Mesodermal cell (in vitro differentiated cells): ENCODE measurements at regions not wholly inside any gene's neighbourhood (a gene's known extent, or its start where the extent isn't known, plus 50 kb on each side); places are given as distances from the start of the nearest gene placed in this dataset.
"Not testable (repeated sequence)": the region's sequence is repeated elsewhere in the genome, so short reads cannot be mapped to it uniquely, and the experiment has no call there.

Experiments used
- H3K27ac ChIP-seq: 2 replicates; pipeline ENCODE4 v1.7.0; 2013; ENCODE audit warnings: mild to moderate bottlenecking, low read depth, low read length, moderate library complexity; ENCODE audit not compliant: severe bottlenecking
- H3K36me3 ChIP-seq: 2 replicates; pipeline ENCODE4 v1.7.1; 2013; ENCODE audit warnings: mild to moderate bottlenecking, low read length, moderate library complexity; ENCODE audit not compliant: control insufficient read depth, insufficient read depth
- H3K4me1 ChIP-seq: one replicate; pipeline ENCODE4 v1.7.1; 2013; ENCODE audit warnings: mild to moderate bottlenecking, low read length; ENCODE audit not compliant: insufficient read depth, control insufficient read depth, poor library complexity, severe bottlenecking
- H3K4me3 ChIP-seq: 2 replicates; pipeline ENCODE4 v1.7.0; 2013; ENCODE audit warnings: low read length, control low read depth, mild to moderate bottlenecking; ENCODE audit not compliant: insufficient read depth, poor library complexity, severe bottlenecking; ENCODE audit errors: extremely low read depth
- H3K9me3 ChIP-seq: 2 replicates; pipeline ENCODE4 v1.7.1; 2013; ENCODE audit warnings: mild to moderate bottlenecking, low read length, moderate library complexity; ENCODE audit not compliant: control insufficient read depth
- WGBS, 2 experiments: methylation state at CpG; one replicate each; pipeline ENCODE4 v1.1.5; 2013; ENCODE audit warnings: missing lambda C conversion rate in 2 of 2; ENCODE audit not compliant: insufficient coverage in 2 of 2; 5-methylcytosine and 5-hydroxymethylcytosine counted together

DNA sequence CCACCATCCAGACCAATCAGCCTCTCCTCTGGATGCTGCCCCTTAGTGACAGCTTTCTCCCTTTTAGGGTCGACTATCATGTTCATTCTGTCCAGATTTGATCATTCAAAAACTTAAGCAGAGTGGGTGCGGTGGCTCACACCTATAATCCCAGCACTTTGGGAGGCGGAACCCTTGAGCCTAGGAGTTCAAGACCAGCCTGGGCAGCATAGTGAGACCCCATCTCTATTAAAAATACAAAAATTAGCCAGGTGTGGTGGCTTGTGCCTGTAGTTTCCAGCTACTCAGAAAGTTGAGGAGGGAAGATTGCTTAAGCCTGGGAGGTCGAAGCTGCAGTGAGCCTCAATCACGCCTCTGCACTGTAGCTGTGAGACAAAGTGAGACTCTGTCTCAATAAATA, 68.3 kb upstream of the ZCCHC2 start:
- H3K27ac ChIP-seq = no peak overlapping the region
- no peak overlapping the region for H3K4me3 ChIP-seq
- 73 to 94% methylated on average over 3 to 4 of the region's 5 CpGs for WGBS, 2 experiments
- H3K36me3 ChIP-seq = no peaks in the 10 kb centered on the region
- peaks cover 12% of the 10 kb centered on the region for H3K4me1 ChIP-seq
- no peaks in the 10 kb centered on the region for H3K9me3 ChIP-seq

DNA sequence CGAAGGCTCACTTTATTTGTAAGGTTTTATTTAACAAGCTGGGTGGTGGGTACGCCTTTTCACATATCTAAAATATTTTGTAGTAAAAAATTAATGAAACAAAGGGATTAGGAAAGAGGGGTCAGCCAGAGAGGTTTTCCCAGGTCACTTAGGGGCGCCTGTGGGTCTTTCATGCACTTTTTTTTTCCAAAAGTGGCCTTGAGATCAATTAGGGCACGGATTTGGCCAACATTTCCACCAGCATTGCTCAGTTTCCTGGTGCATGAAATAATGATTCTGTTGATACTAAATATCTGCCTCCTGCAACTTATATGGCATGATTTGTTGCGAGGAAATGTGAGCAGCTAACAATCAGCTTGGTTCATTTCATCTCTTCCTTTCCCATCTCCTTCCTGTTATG, 67.6 kb upstream of the ZCCHC2 start:
- H3K27ac ChIP-seq = no peak overlapping the region
- WGBS, 2 experiments = 60 to 80% methylated on average over 1 of the region's 5 CpGs
- peaks cover 9% of the 10 kb centered on the region for H3K4me1 ChIP-seq

DNA sequence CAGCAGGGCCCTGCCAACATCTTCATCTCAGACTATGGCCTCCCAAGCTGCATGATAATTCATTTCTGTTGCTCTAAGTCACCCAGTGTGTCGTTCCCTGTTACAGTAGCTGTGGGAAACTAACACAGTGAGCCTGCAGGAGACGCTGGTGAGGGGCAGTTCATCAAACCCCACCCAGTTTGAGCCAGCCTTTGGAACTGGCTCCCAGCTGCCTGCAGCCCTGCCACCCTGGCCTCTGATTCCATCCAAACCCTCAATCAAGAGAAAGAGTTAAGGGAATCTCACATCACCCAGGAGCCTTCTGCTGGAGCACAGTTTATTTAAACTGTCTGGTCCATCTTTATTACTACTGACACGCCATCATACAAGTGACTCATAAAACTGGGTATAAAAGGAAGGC, 64.9 kb upstream of the ZCCHC2 start:
- no peaks in the 10 kb centered on the region for H3K9me3 ChIP-seq
- H3K36me3 ChIP-seq = no peaks in the 10 kb centered on the region
- H3K27ac ChIP-seq = no peak overlapping the region
- H3K4me3 ChIP-seq = no peak overlapping the region
- 60 to 68% methylated on average over 1 to 2 of the region's 3 CpGs for WGBS, 2 experiments
- H3K4me1 ChIP-seq = no peaks in the 10 kb centered on the region

More for the DNA sequence above, 67.6 kb upstream of the ZCCHC2 start:
- no peaks in the 10 kb centered on the region for H3K9me3 ChIP-seq
- no peak overlapping the region for H3K4me3 ChIP-seq
- no peaks in the 10 kb centered on the region for H3K36me3 ChIP-seq

DNA sequence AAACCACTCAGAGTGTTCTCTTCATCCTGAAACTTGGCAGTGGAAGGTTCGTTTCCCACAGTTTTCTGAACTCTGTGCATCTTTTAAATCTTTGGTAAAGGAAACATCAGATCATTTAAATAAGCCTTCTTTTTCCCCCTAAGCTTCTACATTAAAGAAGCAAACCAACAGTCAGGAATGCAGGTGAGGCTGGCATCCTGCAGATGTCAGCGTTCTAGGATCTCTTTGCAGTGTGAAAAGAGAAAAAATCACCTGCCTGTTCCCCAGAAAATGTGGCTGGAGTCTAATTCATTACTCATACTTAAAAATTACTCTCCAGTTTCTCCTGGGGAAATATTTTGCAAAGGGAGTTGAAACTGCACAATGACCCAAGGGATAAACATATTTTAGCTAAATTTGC, 64.5 kb upstream of the ZCCHC2 start:
- no peaks in the 10 kb centered on the region for H3K9me3 ChIP-seq
- H3K4me1 ChIP-seq = no peaks in the 10 kb centered on the region
- H3K36me3 ChIP-seq = no peaks in the 10 kb centered on the region
- no peak overlapping the region for H3K27ac ChIP-seq
- H3K4me3 ChIP-seq = no peak overlapping the region
- WGBS, 2 experiments = 64 to 100% methylated on average over 1 to 2 of the region's 2 CpGs

DNA sequence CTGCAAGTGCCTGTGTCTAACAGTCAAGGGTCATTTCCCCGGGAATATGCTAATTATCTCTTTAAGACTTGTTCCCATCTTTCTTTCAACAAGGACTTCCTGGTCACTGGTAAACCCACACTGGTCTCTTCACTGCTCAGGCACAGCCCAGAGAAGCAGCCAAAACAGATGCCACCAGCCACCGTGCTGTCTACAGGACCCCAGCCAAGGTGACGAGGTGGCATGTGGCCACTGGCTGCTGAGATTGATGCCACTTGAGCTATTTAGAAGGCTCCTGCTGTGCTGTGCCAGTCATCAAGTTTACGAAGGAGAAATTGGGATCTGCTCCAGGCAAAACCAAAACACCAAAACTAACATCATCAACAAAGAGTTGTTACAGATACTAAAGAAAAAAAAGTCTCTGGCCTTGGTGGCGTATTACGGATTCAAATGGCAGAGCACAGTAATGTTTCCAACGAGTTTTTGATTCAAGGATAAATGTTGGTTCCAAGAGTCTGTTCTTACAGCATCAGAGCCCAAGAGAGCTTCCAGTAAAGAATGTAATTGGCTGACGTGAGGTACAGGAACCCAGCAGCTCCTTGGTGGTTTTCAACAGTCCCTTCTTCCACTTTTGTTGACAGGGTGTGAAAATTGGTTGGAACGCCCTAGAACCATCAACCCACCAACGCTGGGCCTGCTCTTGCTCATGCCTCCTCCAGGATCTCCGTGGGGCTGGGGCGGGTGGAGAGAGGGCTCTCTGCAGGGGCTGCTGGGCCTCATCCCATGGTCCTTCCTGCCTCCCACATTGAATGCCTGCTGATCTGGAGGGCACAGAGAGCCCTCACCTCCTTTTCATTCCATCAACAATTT, 63.7 kb upstream of the ZCCHC2 start:
- no peak overlapping the region for H3K27ac ChIP-seq
- H3K4me1 ChIP-seq = no peaks in the 10 kb centered on the region
- no peaks in the 10 kb centered on the region for H3K9me3 ChIP-seq
- no peaks in the 10 kb centered on the region for H3K36me3 ChIP-seq
- WGBS, 2 experiments = 92 to 94% methylated on average over 7 to 9 of the region's 12 CpGs
- no peak overlapping the region for H3K4me3 ChIP-seq

DNA sequence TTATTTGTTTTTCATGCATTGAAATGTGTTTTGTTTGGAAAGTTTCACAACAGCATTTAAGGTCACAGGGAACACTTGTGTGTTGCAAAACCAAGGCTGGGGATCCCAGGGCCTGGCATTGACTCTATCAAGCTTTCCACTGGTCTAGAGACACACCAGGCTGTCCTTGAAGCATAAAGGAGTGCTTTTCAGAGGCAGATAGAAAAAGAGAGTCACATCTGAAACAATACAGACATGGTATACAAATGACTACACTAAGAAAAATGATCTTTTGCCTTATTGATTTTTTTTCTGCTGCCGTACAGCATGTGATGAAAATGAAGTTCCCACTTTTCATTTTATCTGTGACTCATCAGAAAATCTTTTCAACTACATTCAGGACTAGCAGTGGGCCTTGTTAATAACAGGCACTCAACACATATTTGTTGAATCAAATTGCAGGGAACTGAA, 61.9 kb upstream of the ZCCHC2 start:
- 100% methylated on average over 1 of the region's 1 CpG; no CpG with 5 or more reads in 1 of the 2 experiments for WGBS, 2 experiments
- H3K9me3 ChIP-seq = peaks cover 4% of the 10 kb centered on the region
- H3K4me3 ChIP-seq = no peak overlapping the region
- no peaks in the 10 kb centered on the region for H3K36me3 ChIP-seq
- H3K4me1 ChIP-seq = no peaks in the 10 kb centered on the region
- no peak overlapping the region for H3K27ac ChIP-seq

DNA sequence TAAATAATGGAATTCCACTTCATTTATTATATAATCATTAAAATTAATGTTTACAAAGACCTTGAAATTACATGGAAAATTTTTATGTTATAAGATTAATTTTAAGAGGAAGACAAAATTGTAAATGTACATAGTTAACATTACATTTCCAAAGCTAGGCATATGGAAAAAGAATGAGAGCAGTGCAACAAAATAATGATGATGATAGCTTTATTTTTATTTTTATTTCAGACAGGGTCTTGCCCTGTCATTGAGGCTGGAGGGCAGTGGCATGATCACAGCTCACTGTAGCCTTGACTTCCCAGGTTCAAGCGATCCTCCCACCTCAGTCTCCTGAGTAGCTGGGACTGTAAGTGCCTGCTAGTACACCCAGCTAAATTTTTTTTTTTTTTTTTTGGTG, 61.2 kb upstream of the ZCCHC2 start:
- H3K27ac ChIP-seq = no peak overlapping the region
- H3K4me3 ChIP-seq = no peak overlapping the region
- peaks cover 4% of the 10 kb centered on the region for H3K9me3 ChIP-seq
- H3K36me3 ChIP-seq = no peaks in the 10 kb centered on the region
- H3K4me1 ChIP-seq = no peaks in the 10 kb centered on the region
- WGBS, 2 experiments = 75 to 80% methylated on average over 1 of the region's 1 CpG

DNA sequence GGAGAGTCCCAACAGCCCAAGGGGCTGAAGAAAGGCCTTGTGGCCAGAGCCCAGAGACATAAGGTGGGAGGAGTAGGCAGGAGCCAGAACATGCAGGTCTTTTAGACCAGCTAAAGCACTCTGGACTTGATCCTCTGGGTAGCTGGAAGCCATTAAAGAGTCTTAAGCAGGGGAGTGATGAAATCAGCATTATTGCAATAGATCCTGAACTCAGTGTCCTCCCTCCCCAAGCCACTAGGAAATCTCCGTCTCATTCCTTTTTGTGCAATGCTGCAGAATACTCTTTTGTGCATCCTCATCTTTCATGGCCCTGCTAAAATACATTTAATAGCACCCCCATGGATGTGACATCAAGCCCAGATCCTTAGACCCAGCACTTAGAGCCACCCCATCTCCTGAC, 58.6 kb upstream of the ZCCHC2 start:
- WGBS, 2 experiments = 91 to 100% methylated on average over 1 of the region's 1 CpG
- Histone ChIP-seq H3K4me3 (no peak overlapping the region), H3K36me3 (no peaks in the 10 kb centered on the region)

DNA sequence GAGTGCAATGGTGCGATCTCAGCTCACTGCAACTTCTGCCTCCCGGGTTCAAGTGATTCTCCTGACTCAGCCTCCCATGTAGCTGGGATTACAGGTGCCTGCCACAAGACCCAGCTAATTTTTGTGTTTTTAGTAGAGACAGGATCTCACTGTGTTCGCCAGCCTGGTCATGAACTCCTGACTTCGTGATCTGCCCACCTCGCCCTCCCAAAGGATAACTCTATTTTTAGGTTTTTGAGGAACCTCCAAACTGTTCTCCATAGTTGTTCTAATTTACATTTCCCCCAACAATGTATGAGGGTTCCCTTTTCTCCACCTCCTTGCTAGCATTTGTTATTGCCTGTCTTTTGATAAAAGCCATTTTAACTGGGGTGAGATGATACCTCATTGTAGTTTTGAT, 53.7 kb upstream of the ZCCHC2 start:
- not testable (repeated sequence) for H3K4me3 ChIP-seq, H3K36me3 ChIP-seq, H3K27ac ChIP-seq, H3K9me3 ChIP-seq, H3K4me1 ChIP-seq
- WGBS, 2 experiments = 83 to 95% methylated on average over 1 to 5 of the region's 5 CpGs

More for the DNA sequence above, 58.6 kb upstream of the ZCCHC2 start:
- Histone ChIP-seq H3K9me3 (peaks cover 9% of the 10 kb centered on the region), H3K27ac (no peak overlapping the region), H3K4me1 (no peaks in the 10 kb centered on the region)
